HL-60 (cell line): ENCODE measurements at regions not wholly inside any gene's neighbourhood (a gene's known extent, or its start where the extent isn't known, plus 50 kb on each side); places are given as distances from the start of the nearest gene placed in this dataset.

ENCODE experiments used
- CTCF ChIP-seq: IDR thresholded peaks from one replicate; pipeline ENCODE4 v1.5.1; 2011; ENCODE audit warnings: low read length, control low read depth, inconsistent platforms; ENCODE audit not compliant: insufficient read depth
- POLR2AphosphoS5 ChIP-seq: IDR thresholded peaks from 2 replicates; pipeline ENCODE4 v1.6.1; 2012; ENCODE audit warnings: low read depth
- REST ChIP-seq: IDR thresholded peaks from 2 replicates; pipeline ENCODE4 v1.6.1; 2012; ENCODE audit warnings: low read depth; ENCODE audit not compliant: insufficient replicate concordance

GRCh38 chr19:30161021-30161655, 211.0 kb upstream of the ZNF536 start:
- TF ChIP-seq CTCF (no peak), REST (no peak), POLR2AphosphoS5 (no peak)
